Colon (tissue), 2 donors: ENCODE measurements at regions not wholly inside any gene's neighbourhood (a gene's known extent, or its start where the extent isn't known, plus 50 kb on each side); places are given as distances from the start of the nearest gene placed in this dataset.

Experiments used
- FAIRE-seq: peaks from 2 replicates; lab custom pipeline; 2012; peaks lifted over from hg19 to GRCh38; lab: Jason Lieb, UNC
- donor health status: control.
- donor health status: control.

DNA sequence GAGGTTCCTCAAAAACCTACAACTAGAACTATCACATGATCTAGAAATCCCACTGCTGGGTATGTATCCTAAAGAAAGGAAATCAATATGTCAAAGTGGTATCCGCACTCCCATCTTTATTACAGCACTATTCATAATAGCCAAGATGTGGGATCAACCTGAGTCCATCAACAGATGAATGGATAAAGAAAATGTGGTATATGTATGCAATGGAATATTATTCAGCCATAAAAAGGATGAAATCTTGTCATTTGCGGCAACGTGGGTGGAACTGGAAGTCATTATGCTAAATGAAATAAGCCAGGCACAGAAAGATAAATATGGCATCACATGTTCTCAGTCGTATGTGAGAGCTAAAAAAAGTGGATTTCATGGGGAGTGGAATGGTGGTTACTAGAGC is 77.5 kb upstream of the DIO3 start:
- no peak for FAIRE-seq

DNA sequence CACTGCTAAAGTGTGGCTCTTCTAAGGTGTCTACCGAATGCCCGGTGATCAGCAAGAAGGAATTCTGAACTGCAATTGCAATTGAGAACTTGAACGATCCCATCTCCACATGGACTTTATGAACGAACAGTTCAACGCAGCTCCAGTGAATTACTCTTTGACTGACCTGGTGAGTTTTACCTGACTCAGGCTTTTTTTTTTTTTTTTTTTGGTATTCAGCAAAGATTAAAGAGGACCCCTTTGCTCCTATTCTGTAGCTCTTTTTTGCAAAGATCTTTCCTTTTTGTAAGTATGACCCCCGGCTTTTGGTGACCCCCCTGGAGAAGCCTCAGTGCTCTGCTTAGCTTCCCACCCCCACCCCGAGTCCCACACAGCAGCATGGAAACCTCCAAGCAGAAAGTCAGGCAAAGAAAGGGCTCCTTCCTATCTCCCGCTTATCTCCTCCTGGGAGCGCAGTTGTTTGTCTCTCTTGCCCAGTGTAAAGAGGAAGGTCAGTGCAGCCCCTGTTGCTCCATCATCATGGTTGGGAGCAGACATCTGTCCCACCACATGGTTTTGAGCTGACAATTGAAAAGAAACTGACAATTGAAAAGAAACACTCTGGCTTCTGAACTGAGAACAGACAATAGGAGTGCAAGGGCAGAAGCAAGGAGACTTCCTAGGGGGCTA is 72.1 kb upstream of the DIO3 start:
- no peak for FAIRE-seq

DNA sequence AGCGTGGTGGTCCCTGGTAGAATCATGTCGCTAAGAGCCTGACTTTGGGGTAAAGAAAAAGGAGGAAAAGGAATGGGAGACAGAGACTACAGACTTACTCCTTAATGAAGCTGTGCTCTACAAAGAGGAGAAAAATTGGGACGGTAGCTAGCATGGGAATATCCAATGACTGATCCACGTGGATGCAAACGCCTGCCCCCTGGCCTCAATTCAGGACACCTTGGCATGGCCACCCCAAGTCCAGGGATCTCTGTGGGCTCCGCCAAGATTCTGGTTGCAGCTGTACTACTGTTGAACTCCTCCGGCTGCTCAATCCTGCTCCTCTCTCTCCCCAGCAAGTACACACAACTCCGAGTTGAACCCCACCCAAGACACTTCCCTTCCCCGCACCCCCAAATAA is 70.5 kb upstream of the DIO3 start:
- FAIRE-seq, result no peak

DNA sequence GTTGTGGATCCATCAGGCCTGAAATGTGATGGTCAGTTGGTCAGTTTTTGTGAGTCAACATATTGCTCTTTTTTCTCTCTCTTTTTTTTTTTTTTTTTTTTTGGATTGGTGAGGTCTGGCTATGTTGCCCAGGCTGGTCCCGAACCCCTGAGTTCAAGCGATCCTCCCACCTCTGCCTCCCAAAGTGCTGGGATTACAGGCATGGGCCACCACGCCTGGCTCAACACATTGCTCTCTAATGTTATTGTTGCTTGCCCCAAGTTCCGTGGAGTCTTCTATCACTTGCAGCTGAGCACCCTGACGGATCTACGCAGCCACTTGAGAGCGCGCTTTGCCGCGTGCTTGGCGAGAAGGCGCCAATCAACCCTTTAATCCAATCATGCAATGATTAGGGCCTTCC is 69.5 kb upstream of the DIO3 start:
- FAIRE-seq, result no peak

DNA sequence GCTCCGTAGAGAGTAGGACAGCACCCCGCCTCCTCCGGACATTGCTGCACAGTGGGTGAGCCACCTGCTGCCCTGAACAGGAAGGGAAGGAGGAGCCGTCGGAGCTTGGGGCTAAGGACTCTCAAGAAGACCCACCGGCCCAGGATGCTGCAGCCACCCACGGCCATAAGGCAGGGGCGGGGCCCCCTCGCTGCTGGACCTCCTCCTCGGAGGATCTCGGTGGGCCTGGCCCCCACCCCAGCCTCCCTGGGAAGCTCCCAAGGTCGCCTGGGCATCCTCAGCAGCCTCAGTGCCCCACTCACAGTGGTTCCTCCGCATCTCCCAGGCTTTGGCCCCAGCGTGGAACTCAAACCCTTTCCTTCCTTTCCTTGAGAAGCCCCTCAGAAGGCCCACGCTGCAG is 68.6 kb upstream of the DIO3 start:
- no peak for FAIRE-seq

DNA sequence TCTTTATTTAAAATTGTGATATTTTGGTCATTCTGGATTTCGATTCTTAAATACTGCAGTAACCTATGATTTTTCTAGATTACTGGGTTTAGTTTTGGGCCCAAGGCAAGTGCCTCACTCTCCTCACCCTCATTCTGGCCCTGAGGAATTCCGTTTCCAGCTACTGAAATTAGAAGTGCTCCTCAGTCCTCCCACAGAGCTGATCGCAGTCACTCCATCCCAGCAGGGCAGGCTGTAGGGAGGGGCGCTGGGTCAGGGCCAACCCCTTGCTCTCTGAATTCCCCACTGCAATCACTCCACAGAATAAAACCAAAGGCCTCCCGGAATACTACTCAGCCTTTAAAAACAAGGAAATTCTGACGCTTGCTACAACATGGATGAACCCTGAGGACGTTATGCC is 66.5 kb upstream of the DIO3 start:
- no peak for FAIRE-seq

DNA sequence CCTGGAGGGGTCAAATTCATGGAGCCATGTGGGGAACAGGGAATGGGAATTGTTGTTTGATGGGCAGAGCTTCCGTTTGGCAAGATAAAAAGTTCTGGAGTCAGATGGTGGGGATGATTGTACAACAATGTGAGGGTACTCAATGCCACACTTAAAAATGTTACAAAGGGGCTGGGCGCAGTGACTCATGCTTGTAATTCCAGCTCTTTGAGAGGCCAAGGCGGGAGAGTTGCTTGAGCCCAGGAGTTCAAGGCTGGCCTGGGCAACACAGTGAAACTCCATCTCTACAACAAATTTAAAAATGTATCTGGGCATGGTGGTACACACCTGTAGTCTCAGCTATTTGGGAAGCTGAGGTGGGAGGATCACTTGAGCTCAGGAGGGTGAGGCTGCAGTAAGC is 66.0 kb upstream of the DIO3 start:
- FAIRE-seq, result no peak

DNA sequence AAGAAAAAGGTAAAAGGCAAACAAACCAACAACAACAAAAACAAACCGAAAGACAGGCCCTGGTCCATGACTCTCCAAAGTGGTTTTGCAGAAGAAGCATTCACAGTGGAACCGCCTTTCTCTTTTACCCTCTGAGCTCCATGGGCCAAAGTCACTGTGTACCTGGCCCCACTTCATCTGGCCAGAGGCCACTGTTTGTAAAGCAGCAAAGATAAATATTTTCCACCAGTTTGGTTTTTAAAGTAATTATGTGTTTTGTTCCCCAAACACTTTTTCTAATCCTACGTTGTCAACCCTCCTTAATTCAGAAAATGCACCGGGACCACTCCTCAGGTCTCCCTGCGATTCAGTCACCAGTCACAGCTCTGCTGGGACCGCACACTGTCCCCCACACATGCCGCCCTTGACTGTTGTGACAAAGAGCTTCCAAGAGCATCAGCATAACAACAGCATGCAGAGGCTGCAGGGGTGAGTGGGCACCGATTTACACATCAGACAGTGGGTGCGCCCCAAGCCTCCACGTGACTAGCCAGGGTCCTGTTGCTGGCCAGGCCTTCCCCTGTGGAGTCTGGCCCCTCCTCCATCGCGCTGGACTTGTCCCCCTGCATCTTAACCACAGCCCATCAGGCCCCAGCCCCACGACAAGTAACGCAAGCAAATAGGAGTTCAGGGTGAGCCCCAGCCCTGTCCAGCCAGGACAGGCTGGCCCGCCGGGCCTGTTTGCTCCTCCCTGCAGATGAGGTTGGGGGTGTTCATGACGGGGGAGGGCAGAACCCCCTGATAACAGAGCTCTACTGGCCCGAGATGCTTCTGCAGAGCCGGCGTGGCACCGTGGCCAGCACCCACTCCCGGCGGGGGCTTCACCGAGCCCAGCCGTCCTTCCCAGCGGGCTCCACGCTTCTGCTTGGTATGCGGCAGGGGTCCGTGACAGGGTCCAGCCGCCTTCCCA is 65.2 kb upstream of the DIO3 start:
- FAIRE-seq, result no peak

DNA sequence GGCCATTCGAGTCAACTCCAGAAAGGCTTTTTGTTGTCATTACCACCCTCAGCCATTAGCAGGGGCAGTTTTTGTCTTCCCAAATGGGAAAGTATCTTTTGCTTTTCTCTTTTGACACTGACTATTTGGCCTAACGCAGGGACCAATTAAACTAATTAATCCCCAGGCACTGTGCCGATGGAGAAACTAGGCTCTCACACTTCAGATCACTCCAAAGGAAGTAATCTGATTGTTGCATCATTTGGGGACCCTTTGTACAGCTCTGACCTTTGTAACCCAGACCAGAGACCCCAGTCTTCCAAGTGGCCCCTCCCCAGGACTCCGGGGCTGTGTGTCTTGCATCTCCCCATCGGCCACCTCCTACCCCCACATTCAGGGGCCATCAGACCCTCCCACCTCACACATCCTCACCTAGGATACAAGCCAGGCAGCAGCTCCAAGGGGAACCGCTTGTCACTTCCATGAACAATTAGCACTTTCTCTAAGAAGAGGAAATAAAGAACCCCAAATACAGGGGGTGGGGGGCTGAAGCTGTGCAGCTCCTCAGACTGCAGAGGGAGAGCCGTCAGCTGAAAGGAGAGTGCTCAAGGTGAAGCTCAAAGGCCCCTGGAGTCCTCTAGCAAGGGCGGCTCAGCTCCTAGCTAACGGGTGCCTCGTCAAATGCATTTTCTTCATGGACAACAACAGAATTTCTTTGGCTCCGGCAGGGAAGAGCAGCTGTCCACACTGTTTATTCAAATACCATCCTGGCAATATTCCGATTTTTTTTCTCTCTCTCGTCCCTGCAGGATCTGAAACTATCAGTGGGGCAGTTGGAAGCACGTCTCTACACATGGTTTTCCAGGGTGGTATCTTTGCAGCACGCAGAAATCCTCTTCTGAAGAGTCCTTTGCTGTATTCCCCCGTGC is 64.3 kb upstream of the DIO3 start:
- FAIRE-seq, result no peak

DNA sequence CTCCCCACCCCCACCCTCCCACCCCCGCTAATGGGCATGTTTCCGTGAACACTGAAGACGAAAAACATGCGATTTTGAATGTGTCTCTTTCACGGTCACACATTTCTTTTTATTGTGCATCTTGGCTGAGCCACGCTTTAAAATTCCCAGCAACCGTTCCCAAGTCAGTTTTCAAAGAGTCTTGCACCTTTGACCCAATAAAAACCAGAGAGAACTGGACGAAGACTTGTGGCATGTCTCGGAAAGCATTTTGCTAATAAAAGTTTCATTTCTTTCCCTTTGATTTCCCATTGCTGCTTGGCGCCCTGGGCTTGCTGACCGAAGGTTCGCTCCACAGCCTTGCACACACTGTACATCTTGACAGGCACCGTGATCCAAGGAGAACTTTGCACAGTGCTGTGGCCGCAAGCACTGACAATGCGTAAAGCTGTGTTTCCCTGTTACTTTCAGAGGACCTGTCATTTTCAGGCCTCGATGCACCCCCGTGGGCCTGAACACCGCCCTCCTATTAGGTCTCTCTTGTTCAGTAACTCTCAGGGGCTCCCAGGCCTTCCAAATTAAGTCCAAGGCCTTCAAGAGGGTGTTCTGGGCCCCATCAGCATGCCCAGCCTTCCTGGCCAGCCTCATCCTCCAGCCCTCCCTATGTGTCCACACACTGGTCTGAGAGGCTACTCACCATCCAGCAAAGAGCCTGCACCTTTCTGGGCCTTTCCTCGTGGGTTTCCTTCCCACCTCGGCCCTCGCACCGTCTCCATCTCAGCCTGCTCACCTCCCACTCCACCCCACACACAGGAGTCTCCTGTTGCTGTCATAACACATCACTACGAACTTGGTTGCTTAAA is 63.4 kb upstream of the DIO3 start:
- no peak for FAIRE-seq

DNA sequence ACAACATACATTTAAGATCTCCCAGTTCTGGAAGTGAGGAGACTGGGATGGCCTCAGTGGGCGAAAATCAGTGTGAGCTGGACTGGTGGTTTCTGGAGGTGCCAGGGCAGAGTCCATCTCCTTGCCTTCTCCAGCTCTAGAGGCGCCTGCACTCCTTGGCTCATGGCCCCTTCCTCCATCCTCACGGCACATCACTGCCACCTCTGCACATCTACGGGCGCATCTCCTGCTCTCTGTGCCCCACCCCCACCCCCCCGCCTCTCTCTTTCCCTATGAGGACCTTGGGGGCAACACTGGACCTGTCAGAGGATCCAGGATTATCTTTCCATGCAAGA is 62.8 kb upstream of the DIO3 start:
- no peak for FAIRE-seq

DNA sequence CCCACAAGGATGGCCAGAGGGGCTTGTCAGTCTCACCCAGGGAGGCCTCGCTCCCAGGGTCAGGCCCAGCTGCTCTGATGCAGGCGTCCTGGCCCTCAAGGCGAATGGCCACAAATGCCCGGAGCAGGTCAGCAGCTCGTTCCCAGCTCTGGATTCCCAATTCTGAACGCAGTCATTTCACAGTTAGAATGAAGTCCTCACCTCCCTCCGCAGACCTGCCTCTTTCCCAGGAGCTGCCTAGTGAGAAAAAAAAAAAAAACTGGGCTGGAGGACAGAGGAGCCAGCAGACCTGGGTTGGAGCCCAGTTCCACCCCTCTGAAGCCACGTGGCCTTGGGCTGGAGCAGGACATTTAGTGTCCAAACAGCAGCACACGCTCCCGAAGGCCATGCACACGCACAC is 62.2 kb upstream of the DIO3 start:
- FAIRE-seq, result no peak

DNA sequence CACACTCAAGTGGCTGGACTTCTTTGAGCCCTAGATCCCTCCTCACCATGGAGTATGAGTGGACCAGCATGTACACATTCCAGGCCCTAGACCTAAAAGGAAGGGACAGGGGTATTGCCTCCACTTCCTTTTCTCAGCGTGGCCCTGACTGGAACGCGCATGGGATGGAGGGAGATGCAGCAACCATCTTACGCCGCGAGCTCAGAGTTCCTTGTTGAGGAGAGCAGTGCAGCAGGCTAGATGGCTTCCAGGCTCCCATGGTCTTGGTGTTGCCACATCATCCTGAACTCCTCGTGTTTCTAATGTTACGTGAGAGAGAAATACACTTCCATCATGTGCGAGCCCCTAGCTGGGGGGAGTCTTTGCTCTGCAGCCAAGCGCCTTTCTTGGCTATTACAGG is 61.8 kb upstream of the DIO3 start:
- FAIRE-seq, result no peak

DNA sequence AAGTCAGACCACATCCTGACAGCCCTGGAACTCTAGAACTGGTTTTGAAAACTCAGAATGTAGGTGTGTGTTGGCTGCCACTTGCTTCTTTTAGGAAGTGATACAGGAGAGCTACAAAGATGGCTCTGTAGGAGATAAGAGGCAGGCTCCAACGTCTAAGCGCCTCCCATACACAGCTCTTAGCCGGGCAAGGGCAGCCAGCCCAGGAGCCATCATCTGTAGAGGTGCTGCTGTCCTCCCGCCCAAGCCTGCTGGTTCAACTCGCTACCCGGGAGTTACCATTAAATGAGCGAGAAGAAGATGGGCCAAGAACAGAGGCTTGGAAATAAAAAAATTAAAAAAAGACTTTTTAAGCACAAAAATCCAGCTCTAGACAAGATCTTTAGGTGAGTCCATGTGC is 61.2 kb upstream of the DIO3 start:
- FAIRE-seq, result no peak

DNA sequence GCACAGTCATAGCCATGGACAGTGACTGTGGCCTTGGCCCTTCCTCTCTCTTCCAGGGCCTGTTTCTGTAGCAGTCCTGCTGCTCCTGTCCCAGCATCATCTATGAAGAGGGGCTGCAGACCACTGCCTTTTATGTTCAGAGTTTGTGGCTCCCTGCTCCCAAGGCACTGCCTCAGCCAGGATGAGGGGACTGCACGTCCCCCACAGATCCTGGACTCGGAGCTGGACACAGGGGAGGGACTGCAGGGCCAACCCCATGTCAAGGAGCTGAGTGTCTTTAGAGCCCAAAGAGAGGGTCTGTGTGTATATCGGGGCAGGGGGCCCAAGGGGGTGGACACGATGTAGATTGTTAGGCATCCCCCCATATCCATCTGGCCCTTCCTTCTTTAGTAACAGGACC is 60.6 kb upstream of the DIO3 start:
- no peak for FAIRE-seq

DNA sequence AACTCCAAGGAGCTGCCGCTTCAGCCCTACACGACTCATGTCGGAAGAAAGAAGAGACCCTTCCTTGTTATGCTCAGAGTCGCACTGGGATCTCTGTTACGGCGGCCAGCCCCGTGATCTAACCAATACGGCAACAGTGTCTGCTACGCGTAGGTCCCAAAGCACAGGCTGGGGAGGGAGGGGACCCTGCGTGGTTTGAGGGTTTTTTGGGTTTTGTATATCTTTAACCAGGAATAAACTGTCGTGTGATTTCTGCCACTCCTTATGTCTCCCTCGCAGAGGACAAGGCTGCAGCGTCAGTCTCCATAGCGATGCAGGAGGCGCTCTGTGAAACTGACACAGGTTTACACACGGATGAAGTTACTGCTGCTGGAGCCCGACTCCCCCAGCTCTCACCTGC is 60.0 kb upstream of the DIO3 start:
- FAIRE-seq, result no peak

DNA sequence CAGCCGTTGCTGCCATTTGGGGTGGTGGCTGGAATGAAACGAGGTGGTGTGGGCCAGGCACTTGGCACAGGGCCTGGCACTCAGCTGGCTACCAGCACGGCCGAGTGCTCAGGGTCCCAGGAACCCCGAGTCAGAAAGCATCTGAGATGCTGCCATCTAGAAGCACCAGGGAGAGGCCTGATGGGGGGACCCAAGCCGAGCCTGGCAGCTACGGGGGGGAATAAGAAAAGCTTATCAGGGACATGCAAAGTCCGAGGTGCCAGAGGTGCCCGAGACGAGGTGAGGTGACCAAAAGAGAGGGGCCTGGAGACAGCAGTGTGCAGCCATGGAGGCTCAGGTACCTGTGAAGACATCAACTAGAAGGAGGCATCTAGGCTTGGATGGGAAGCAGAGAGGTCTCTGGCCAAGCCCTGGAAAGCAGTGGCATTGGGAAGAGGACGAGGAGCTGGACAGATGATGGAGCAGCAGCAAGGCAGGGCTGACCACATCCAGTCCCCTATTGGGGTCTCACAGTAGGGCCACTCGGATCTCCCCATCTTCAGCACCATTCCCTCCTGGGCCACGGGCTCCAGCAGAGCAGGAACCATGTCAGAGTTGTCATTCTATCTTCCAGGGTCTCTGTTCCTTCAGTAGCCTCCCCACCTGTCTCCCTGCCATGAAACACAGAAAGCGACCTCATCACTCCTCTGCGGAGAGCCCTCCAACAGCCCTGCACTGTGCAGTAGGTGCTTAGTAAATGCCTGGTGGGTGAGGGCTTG is 59.3 kb upstream of the DIO3 start:
- no peak for FAIRE-seq

DNA sequence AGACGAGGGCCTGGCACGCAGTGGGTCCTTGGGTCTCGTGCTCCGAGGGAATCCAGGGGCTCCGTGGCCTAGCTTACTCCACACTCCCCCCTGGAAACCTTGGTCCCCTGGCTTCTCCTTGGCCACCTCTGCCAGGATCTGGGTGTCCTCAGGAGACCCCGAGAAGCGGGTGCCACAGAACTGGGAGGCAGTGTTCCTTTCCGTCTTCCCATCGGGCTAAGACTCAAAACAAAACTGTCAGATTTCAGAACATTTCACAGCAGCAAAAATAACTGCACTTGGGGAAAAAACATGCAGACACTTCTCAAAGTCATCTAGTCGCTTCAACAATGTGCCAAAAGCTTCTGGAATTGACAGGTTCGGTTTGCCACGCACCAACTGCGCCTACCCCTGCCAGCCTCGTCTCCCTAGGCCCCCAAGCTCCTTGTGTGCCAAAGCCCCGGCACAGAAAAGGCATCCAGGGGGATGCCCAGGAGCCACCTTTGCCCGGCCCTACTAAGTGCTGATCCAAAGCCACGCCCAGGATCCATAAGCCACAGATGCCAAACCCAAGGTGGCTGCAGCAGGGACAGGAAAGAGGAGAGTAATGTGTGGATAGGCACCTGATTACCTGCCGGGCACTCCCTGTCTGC is 58.4 kb upstream of the DIO3 start:
- FAIRE-seq, result no peak

DNA sequence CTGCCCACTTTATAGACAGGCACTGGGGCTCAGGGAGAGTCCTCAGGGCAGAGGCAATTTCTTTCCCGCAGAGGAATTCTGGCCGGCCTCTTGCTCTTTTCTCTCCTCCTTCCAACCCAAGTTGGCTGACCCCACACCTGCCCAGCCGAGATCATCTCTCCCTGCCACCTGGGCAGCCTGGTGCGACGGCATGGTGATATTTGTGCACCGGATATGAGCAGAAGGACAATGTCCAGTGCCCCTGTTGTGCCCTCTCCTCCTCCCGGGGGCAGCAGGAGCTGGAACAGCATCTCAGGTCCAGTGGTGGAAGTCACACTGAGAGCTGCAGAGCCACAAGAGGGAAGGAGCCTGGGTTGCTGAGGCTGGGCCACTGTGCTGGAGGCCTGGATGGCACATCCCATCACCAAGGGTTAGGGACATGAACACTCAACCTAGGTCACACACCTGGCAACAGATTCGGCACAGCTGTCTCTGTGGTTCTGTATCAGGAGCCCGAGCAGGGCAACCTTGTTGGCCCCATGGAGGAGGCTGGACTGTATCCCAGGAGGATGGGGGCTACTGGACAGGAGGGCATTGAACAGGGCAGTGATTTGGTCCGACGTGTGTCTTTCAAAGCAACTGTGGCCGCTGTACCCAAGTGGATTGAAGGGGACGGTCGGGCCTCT is 57.7 kb upstream of the DIO3 start:
- FAIRE-seq, result no peak
